ENCODE measurements at regions not wholly inside any gene's neighbourhood (a gene's known extent, or its start where the extent isn't known, plus 50 kb on each side); places are given as distances from the start of the nearest gene placed in this dataset.

DNA sequence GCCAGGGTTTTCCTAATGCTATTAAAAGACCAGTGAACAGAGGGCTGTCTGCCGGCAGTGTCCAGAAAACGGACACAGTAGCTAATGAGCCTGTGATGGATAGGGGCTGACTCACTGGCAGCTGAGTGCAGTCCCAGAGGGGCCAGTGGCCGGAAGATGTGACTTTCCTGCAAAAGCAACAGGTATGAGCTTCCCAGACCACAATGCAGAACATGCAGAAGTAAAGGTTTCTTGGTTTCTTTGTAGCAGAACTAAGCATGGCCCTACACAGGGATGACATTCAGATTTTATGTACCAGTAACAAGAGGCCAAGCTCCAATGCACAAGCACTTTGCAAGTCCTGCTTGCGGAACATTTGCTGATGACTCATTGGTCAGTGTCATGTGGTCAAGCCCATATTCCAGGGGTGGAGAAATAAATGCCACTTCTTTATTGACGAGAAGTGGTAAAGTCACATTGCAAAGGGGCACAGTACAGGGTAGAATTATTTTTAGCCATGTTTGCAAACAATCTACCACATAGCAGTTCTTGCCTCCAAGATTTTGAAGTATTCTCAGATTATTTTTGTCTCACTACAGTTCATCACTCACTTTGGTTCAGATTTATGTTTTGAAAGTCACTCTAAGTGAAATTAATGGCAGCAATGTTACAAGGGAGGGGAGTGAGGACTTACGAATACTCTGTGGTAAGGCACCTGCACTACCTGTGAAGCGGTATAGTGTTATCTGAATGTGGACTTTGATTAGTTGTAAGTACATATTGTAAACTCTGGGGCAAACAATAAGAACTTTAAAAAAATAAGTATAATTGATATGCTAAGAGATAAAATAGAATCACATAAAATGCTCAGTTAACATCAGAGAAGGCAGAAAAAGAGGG, 263.3 kb downstream of the ABHD5 start:
- no peak for DNase-seq

DNA sequence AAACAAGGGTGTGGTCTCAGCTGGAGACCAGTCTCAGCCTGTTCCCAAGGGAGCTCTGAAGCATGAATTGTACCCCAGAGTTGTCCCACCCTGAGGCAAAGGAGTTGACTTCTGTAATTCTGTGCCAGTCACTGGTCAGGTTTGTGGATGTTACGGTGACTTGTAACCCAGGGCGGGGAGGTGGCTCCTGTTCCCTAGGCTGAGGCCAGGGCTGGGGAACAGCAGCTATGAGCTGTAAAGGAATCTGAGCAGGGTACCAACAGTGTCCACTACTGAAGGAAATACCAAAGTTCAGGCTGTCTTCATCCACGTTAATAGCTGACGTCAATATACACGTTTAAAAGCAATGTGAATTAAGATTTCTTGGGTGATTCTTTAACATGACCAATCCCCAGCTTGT, 266.2 kb downstream of the ABHD5 start:
- no peak for DNase-seq

DNA sequence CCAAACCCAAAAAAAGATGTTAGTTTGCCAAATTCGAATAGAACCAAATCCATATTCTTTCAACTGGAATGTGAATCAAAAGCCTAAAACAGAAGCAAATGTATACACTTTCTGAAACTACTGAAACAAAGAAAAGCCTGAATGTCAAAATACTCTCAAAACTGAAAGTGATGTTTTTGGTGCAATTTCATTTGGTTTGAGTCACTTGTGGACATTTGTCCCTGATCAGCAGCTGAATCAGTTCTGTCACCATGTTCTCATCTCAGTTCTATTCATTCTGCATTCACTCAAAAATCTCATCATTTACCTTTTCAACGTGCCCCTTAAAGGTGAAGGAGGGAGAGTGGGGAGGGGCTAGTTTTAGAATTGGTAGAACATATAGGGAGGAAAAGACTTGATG, 266.8 kb downstream of the ABHD5 start:
- DNase-seq = no peak

DNA sequence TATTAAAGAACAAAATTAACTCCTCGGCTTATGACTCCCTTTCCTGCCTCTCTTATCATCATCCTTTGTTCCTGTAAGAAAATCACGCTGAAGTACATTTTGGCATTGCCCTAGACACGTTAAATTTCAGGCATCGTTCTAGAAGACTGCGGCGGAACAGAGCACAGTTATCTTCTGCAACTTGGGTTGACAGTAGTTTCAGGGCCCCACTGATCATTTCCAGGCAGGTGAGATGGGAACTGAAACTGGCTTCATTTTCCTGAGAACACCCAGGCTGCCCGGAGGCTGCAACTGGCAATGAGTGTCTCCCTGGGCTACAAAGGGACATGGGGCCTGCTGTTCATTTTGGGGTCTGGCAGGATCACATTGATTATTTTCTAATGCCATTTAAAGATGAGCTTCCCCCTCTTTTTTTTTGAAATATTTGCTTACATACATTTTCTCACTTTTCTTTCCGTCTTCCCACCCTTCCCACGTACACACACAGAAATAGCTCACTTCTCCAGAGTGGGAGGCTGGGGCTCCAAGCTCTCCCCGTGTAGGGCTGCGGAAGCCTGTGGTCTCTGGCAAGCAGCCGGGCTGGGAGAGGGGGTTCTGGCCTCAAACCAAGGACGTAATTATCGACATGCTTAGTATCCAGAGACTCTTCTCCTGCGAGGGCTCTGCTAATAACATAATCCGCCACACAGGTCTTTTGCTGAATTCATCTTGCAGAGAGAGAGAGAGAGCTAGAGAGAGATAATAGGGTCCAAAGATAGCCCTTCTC, 267.4 kb downstream of the ABHD5 start:
- DNase-seq = no peak

DNA sequence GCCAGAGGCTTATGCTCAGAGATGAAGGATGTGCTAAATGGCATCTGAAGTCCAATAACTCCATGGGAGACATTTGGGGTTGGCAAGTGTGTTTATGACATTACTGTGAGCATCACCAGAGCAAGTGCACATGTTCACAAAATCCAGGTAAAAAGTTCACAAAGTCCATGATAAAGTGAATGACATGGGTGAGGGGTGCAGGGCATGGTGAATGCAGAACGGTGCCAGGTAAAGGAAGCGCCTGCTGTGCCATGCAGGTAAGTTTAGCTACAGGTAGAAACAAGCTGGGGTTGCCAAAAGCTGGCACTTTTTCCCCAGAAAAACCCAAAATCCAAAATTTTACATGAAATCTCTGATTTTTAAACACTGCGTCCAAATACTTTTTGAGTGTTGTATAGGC, 268.2 kb downstream of the ABHD5 start:
- DNase-seq = no peak

DNA sequence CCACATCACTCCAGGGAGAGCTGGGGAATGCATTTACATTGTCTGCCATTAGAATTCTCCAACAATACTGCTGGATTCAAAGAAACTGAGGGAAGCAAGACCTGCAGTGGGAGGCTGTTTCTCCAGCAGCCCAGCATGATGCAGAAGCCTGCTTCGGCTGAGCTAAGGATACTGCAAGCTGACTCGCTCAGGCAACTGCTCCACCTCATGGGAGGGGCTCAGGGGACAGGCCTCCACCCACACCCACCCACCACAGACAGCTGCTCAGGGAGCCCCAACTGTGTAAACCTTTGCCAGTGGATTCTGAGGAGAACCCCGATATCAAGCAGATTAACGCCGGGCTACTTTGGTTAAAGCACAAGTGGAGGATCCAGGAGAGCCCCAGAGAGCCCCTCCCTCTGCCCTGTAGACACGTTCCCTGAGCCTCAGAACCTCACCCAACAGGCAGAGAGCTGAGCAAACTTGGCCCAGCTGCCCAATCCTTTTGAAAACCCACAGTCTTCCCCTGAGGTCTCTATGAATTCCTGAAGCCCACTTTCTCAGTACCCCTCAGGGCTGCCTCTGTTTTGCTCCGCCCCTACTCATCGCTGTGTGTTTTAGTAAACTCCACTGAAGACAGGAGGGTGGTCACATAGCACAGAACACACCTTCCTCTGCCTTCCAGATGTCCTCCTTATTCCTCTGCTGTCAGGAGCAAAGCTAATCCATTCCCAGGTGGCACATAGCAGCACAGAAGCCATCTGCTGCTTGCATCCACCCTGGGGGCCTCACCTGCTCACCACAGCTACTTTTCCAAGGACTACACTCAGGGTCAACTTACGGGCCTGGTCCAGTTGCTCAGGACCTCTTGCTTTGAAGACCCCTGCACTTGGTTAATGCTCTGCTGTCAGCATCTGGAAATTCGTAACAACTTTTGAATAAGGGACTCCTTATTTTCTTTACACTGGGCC, 269.0 kb downstream of the ABHD5 start:
- no peak for DNase-seq

DNA sequence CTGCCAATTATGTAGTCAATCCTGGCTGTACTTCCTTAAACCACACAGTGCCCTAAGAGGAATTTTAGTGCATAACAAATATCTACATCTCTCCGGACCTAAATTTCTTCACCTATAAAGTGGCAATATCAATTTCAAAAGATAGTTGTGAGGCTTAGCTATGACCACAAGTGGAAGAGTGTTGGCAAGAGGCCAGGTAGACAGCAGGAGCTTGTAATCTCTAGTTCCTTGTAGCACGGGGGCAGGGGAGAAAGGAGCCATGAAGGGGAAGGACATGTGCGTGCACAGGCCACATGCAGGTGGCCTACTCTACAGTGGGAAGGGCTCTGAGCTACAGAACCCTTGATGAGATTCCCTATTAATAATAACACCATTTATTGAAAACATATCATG, 269.7 kb downstream of the ABHD5 start:
- DNase-seq = peak; percentile 20

DNA sequence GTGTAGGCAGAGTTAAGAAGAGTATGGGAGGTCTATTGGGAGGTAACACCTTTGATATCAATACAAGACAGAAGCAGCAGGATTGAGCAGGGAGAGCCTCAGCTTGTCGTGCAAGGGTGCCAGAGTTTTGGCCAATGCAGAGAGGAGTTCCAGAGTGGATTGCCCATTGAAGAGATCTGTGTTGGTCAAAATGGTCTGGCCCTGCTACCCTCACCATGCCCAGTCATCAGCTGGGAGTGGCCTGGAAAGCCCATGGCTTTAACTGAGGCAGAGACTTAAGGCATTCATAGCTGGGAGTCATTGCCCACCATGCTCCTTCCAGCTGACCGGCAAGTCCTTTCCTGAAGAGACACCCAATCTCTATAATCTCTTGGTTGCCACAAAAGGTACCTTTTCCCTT, 271.3 kb downstream of the ABHD5 start:
- DNase-seq = no peak

DNA sequence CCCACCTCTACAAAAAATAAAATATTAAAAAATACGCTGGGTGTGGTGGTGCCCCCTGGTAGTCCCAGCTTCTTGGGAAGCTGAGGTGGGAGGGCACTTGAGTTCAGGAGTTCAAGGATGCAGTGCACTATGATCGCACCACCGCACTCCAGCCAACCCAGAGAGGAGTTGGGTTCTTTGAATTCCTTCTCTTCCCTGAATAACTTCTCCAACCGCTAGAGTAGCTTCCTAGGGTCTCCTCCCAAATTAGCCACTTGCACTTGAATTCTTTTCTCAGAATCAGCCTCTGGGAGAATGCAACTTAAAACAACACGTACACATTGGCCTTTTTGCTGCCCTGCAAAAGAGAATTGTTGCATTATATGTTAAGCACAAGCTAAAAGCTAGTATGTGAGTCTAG, 272.5 kb downstream of the ABHD5 start:
- no peak for DNase-seq

DNA sequence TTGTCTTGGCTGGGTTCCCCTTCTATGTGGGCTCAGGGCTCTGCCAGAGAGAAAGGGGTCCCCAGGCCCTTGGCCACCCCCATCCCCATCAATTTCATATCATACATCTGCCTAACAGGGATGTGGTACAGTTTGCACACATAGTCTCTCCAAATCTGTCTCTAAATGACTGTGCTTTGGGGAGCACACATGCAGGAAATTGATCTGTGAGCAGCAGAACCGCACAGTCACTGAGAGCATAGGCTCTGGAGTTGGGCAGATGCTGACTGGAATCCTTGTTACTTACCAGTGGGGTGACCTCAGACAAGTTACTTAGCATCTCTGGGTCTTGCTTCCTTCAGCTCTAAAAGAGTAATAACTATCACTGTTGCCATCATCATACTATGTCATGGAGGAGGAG, 273.9 kb downstream of the ABHD5 start:
- DNase-seq = no peak

DNA sequence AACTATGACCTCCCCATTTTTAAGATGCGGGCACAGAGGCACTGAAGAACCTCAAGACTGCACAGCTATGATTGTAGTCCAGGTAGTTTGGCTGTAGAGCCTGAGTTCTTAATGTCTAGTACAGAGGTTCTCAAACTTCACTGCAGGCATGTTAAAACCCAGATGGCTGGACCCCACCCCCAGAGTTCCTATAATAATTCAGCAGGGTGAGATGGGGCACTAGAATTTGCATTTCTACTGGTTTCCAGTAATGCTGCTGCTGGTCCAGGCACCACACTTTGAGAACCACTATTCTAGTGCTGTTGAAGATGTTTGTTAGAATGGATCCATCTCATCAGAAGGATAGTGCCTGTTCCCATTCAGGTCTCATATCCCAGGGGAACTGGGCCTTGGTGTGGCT, 274.9 kb downstream of the ABHD5 start:
- no peak for DNase-seq

DNA sequence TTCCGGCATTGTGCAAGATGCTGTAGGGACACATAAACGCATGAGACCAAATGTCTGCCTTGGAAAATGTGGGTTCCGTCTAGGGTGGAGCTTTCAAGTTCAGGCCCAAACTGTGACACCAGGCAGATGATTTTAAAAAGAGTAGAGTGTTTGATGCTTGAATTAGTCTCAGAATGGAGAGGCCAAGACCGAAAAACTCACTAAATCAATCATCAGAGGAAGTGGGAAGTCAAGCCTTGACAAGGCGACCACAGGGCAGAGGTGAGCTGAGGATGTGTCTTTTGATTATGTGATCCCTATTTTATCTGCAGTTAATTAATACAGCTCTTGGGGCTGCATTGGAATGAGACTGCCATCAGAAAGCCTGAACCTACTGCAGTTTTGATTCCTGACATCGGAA, 275.4 kb downstream of the ABHD5 start:
- DNase-seq = no peak

DNA sequence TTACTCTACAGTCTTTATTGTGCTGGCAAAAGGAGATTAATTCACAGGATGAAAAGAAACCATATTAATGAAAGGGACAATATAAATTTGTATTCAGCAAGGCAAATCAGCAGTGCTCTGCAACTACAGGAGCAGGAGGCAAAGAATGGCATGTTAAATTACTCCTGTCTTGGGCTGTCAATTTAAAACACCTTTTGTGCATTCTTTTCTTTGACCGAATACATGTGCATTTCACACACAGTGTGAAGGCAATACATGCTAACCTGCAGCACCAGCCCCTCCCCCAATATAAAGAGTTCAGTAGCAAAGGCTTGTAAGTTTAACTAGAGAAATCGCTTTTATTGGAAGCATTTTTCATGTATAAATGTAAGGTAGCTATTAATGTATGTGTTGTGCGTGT, 275.2 kb upstream of the TOPAZ1 start:
- DNase-seq = no peak

DNA sequence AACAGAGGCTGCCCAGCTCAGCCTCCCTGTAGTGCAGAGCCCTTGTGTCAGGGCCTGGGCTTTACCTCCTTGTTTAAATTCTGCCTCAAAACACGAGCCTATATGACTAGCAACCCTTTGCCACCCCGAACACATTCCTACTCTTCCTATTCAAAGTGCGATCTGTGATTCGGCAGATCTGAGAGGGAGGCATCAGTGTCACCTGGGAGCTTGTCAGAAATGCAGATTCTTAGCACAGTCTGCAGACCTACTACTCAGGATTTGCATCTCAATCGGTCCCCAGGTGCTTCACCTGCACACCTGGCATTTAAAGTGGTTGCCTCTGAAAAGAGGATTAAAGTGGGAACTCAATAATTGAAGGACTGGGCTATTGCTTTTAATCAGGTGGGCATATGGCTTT, 273.2 kb upstream of the TOPAZ1 start:
- DNase-seq = no peak

DNA sequence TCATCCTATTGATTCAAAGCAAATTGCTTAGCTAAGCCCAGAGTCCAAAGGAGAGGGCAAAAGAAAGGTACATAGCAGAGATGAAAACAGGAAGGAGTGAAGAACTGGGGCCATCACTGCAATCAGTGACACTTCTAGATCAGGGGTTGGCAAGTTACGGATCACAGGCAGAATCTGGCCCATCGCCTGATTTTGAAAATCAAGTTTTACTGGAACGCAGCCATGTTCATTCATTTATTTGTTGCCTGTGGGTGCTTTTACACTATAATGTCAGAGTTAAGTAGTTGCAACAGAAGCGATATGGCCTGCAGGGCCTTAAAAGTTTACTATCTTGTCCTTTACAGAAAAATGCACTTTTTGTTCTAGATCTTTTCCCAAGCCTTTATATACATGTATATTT, 271.7 kb upstream of the TOPAZ1 start:
- DNase-seq = no peak

DNA sequence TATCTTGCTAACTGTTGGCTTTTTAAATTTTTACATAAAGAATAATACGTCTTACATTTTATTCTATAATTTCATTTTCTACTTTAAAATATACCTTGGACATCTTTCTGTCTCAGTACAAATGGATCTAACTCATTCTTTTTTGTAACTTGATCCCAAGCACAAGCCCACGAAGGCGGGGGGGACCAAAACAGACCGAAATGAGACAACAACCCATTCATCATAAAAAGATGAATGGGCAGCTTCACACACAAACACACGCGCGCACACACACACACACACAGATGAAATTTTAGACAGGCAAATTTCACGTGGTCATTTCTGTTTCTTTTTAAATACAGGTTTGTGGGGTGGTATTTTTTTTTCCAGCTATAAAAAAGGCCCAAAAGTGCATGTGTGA, 271.3 kb upstream of the TOPAZ1 start:
- DNase-seq = no peak

DNA sequence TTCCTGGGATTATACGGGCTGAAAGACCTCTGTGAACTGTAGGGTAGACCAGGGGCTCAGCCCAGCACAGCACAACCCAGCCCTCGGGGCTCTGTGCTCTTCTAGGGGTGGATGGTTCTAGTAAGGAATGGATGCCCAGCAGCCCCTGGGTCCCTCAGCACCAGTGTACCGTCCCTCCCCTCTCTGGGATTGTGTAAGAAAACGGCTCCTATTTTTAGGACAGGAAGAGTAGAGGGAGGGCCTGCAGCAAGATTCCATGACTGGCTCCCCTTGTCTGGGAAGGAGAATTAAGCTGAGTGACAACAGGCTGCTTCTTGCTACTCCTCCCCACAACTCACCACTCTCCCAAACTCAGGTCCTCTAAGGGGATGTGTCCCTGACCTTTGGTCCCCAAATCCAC, 270.8 kb upstream of the TOPAZ1 start:
- DNase-seq = no peak

DNA sequence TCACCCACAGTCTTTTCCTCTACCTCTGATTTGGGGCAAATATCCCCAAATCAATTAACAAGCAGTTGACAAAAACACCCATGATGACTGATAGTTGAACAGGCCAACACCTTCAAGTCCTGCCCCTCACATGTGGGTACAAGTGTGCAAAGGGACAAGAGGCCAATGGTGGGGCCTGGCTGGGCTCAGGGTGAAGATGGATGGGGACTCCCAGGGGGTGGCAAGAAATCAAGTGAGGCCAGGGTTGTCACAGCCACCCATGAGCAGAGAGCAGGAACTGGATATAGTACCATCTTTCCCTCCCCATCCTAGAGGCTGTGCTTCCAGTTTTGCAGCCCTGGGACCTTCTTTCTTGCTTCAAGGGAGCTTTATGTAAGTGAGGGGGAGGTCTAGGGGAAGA, 270.2 kb upstream of the TOPAZ1 start:
- DNase-seq = no peak

DNA sequence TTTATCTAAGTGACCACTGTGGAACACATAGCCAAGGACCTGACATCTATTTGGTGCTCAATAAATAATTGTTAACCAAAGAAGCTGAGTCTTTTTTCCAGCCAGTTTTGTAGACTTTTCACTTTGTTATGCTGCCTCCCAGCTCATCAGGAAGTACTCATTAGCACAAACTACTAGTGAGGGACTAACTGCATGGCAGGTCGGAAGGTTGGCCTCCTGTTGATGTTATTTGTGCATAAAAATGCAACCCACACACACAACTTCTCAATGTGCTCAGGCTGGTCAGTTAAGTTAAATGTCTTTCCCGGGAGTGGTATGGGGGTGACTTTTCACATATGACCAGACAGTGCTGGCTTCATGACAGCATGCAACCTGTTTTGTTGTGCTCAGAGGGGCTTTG, 263.0 kb upstream of the TOPAZ1 start:
- DNase-seq = no peak

DNA sequence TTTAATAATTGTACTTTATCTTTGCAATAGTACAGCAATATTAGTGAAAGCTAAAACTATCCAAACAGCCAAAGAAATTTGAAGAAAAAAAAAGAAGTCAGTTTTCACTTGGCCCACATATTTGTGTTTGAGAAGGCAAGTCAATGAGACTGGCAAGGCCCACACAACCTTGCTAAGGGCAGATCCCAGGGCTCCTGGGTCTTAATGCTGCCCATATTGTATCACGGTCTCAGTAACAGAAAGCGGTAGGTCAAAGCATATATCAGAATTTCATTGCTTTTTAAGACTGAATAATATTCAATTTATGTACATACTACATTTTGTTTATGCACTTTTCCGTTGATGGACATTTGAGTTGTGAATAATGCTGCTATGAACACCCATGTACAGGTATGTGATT, 262.0 kb upstream of the TOPAZ1 start:
- DNase-seq = no peak

DNA sequence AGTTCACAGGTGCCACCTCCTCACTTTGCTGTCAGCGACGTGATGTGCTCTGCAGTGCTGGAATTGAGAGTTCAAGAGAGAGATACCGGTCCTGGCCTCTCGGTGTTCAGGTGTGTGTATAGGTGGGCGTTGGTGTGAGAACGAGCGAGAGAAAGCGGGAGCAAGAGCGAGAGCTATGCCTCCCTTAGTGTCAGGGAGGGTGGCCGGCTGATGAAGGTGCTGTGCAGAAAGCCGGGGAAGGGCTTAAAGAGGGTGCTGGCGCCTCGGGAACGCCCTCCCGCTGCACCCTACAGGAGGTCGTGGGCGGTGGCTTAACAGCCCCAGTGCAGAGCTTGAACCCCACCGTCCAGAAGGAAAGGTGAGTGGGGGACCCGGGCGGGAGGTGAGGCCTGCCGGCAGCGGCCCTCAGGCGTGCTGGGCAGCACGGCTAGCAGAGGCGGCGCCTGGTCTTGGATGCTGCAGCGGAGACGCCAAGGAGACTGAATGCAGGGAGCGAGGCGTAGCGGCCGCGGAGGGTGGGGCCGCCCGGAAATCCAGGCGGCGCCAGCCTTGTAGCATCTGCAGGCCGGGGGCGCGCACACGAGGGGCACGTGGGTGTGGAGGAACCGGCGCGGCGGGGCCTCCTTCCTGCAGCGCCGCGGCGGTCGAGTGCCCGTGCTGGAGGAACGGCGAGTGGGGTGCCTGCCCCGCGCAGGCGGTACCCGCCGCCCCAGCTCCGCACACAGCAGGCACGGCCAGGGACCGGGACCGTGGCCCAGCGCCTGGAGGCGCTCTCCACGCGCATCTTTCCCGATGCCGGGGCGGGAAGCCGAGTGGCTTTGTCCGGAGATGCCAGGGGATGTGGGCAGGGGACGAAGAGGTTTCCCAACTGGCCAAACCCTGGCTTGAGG, 246.8 kb upstream of the TOPAZ1 start:
- no peak for DNase-seq

All from fibroblast of skin of scalp (primary cell).